ENCODE measurements at regions not wholly inside any gene's neighbourhood (a gene's known extent, or its start where the extent isn't known, plus 50 kb on each side); places are given as distances from the start of the nearest gene placed in this dataset.

GRCh38 chr6:140744659-140745320, 1370.3 kb upstream of the CITED2 start:
- Histone ChIP-seq H3K9me3 (peaks cover 0 to 7% of the 10 kb centered on the region in 2 donors), H3K4me3 (no peak overlapping the region), H3K36me3 (no peaks in the 10 kb centered on the region), H3K27ac (no peak overlapping the region), H3K27me3 (no peaks in the 10 kb centered on the region), H3K4me1 (no peaks in the 10 kb centered on the region)
- no peak for TF ChIP-seq CTCF (IDR thresholded peaks at IDR 0.05)
- no peak for DNase-seq (ENCODE audit: low spot score)

GRCh38 chr6:140736231-140736630, 1361.8 kb upstream of the CITED2 start:
- Histone ChIP-seq H3K27ac (no peak overlapping the region), H3K36me3 (no peaks in the 10 kb centered on the region), H3K4me3 (no peak overlapping the region), H3K9me3 (no peaks in the 10 kb centered on the region), H3K4me1 (no peaks in the 10 kb centered on the region), H3K27me3 (no peaks in the 10 kb centered on the region)
- no peak for TF ChIP-seq CTCF (IDR thresholded peaks at IDR 0.05)
- DNase-seq (ENCODE audit: low spot score): no peak

- TF ChIP-seq CTCF (IDR thresholded peaks at IDR 0.05): no peak
- H3K4me1 ChIP-seq: no peaks in the 10 kb centered on the region
- no peaks in the 10 kb centered on the region for H3K9me3 ChIP-seq
- DNase-seq (ENCODE audit: low spot score): no peak
- no peaks in the 10 kb centered on the region for H3K36me3 ChIP-seq
- H3K27ac ChIP-seq: no peak overlapping the region
- no peak overlapping the region for H3K4me3 ChIP-seq
- no peaks in the 10 kb centered on the region for H3K27me3 ChIP-seq
These were observed 1358.5 kb upstream of the CITED2 start for GRCh38 chr6:140732991-140733390.

- H3K27ac ChIP-seq: no peak overlapping the region
- H3K4me1 ChIP-seq: no peaks in the 10 kb centered on the region
- no peaks in the 10 kb centered on the region for H3K9me3 ChIP-seq
- TF ChIP-seq CTCF (IDR thresholded peaks at IDR 0.05): no peak
- H3K4me3 ChIP-seq: no peak overlapping the region
- no peaks in the 10 kb centered on the region for H3K27me3 ChIP-seq
- no peaks in the 10 kb centered on the region for H3K36me3 ChIP-seq
- DNase-seq (ENCODE audit: low spot score): no peak
These were observed 1357.7 kb upstream of the CITED2 start for GRCh38 chr6:140732155-140732554.

GRCh38 chr6:140731741-140732140, 1357.3 kb upstream of the CITED2 start:
- no peak for TF ChIP-seq CTCF (IDR thresholded peaks at IDR 0.05)
- no peak overlapping the region for H3K4me3 ChIP-seq
- no peaks in the 10 kb centered on the region for H3K27me3 ChIP-seq
- no peak for DNase-seq (ENCODE audit: low spot score)
- H3K36me3 ChIP-seq: no peaks in the 10 kb centered on the region
- H3K4me1 ChIP-seq: no peaks in the 10 kb centered on the region
- no peaks in the 10 kb centered on the region for H3K9me3 ChIP-seq
- H3K27ac ChIP-seq: no peak overlapping the region

- H3K9me3 ChIP-seq: no peaks in the 10 kb centered on the region
- H3K27me3 ChIP-seq: no peaks in the 10 kb centered on the region
- H3K4me1 ChIP-seq: no peaks in the 10 kb centered on the region
- TF ChIP-seq CTCF (IDR thresholded peaks at IDR 0.05): no peak
- DNase-seq (ENCODE audit: low spot score): no peak
- H3K36me3 ChIP-seq: no peaks in the 10 kb centered on the region
- H3K27ac ChIP-seq: no peak overlapping the region
- no peak overlapping the region for H3K4me3 ChIP-seq
These were observed 1355.1 kb upstream of the CITED2 start for GRCh38 chr6:140729521-140729920.

Measured in right atrium auricular region (tissue), 2 donors.